HepG2 (cell line): ENCODE measurements at regions not wholly inside any gene's neighbourhood (a gene's known extent, or its start where the extent isn't known, plus 50 kb on each side); places are given as distances from the start of the nearest gene placed in this dataset.

ENCODE experiments used
- AFF4 ChIP-seq: sonication (generic); formaldehyde crosslinking; IDR thresholded peaks from 2 replicates; pipeline ENCODE4 v1.4.0; 2020; ENCODE audit warnings: missing genetic modification reagents
- ATF2 ChIP-seq: sonication (generic); formaldehyde crosslinking; IDR thresholded peaks from 2 replicates; pipeline ENCODE4 v1.4.0; 2020; ENCODE audit warnings: missing genetic modification reagents
- ATM ChIP-seq: fragments of 450-650 bp; IDR thresholded peaks from 2 replicates; pipeline ENCODE4 v1.7.1; 2017; ENCODE audit warnings: mild to moderate bottlenecking, borderline replicate concordance
- KDM6A ChIP-seq: IDR thresholded peaks from 2 replicates; pipeline ENCODE4 v1.6.1; 2016; ENCODE audit warnings: low read depth
- NAIF1 ChIP-seq: sonication (generic); formaldehyde crosslinking; IDR thresholded peaks from 2 replicates; pipeline ENCODE4 v1.5.0; 2020; ENCODE audit warnings: mild to moderate bottlenecking, missing genetic modification reagents, borderline replicate concordance
- POLR2A ChIP-seq, 2 experiments: IDR thresholded peaks; 2 replicates each; pipeline ENCODE4 v1.6.1; 2011; ENCODE audit warnings: low read depth in 2 of 2, low read length in 2 of 2, mild to moderate bottlenecking in 1 of 2, moderate library complexity in 1 of 2; ENCODE audit not compliant: insufficient read depth in 1 of 2
- TARDBP ChIP-seq: sonication (generic); formaldehyde crosslinking; IDR thresholded peaks from 2 replicates; pipeline ENCODE4 v1.8.0; 2022; ENCODE audit warnings: mild to moderate bottlenecking, missing genetic modification reagents
- ZFYVE20 ChIP-seq: sonication (generic); formaldehyde crosslinking; IDR thresholded peaks from 2 replicates; pipeline ENCODE4 v1.8.0; 2023; ENCODE audit warnings: low read depth, mild to moderate bottlenecking, moderate library complexity, missing genetic modification reagents, borderline replicate concordance
- ZNF12 ChIP-seq: sonication (generic); formaldehyde crosslinking; IDR thresholded peaks from 2 replicates; pipeline ENCODE4 v1.5.0; 2020; ENCODE audit warnings: missing genetic modification reagents
- ZNF282 ChIP-seq: fragments of 450-650 bp; IDR thresholded peaks from 2 replicates; pipeline ENCODE4 v1.6.1; 2018; ENCODE audit not compliant: partially characterized antibody
- ZNF329 ChIP-seq: sonication (generic); formaldehyde crosslinking; IDR thresholded peaks from 2 replicates; pipeline ENCODE4 v1.9.0; 2021; ENCODE audit warnings: low read depth, mild to moderate bottlenecking, missing genetic modification reagents
- ZNF547 ChIP-seq: sonication (generic); formaldehyde crosslinking; IDR thresholded peaks from 2 replicates; pipeline ENCODE4 v1.5.1; 2020; ENCODE audit warnings: mild to moderate bottlenecking, missing genetic modification reagents
- ZNF687 ChIP-seq: sonication (generic); formaldehyde crosslinking; IDR thresholded peaks from 2 replicates; pipeline ENCODE4 v1.5.1; 2020; ENCODE audit warnings: mild to moderate bottlenecking, missing genetic modification reagents, moderate library complexity

GRCh38 chr10:78353636-78354035 lies 320.0 kb downstream of the RPS24 start:
- TF ChIP-seq ZNF12 (no peak), ATF2 (CRISPR knock-in tag) (no peak), ZNF547 (CRISPR knock-in tag) (no peak), TARDBP (CRISPR knock-in tag) (no peak), KDM6A (CRISPR knock-in tag) (no peak), ZNF687 (CRISPR knock-in tag) (no peak), POLR2A (IDR thresholded peaks at IDR 0.05; ENCODE audit: insufficient read depth in 1 of 2, low read depth in 2 of 2, low read length in 2 of 2) (no peak), AFF4 (CRISPR knock-in tag) (no peak), ZFYVE20 (CRISPR knock-in tag) (no peak), ZNF329 (no peak), ZNF282 (no peak), ATM (no peak), NAIF1 (CRISPR knock-in tag) (no peak)
